CD4-positive, CD25-positive, alpha-beta regulatory T cell (primary cell): ENCODE measurements at regions not wholly inside any gene's neighbourhood (a gene's known extent, or its start where the extent isn't known, plus 50 kb on each side); places are given as distances from the start of the nearest gene placed in this dataset.

Experiments
- ATAC-seq, 2 donors: fragments of 150-1000 bp; cut with Tn5 transposase; one replicate each; pipeline ENCODE4 v1.10.0; 2021; ENCODE audit warnings: low read depth in 2 of 2, moderate number of reproducible peaks in 2 of 2, moderate library complexity in 1 of 2
- DNase-seq, 3 donors: peaks; one replicate each; pipeline versions ENCODE4 v3.0.0 to v3.0.0-alpha.2; 2012 to 2022; ENCODE audit warnings: mixed read lengths in 1 of 3
- H3K27ac ChIP-seq: one replicate; pipeline ENCODE4 v1.7.0; 2013; ENCODE audit warnings: mild to moderate bottlenecking, low read length; ENCODE audit not compliant: insufficient read depth, poor library complexity, severe bottlenecking
- H3K27me3 ChIP-seq: one replicate; pipeline ENCODE4 v1.7.0; 2013; ENCODE audit warnings: low read length; ENCODE audit not compliant: control insufficient read depth, insufficient read depth
- H3K36me3 ChIP-seq: one replicate; pipeline ENCODE4 v1.7.0; 2013; ENCODE audit warnings: mild to moderate bottlenecking, low read length, moderate library complexity; ENCODE audit not compliant: control insufficient read depth, insufficient read depth
- H3K4me1 ChIP-seq: 2 replicates; pipeline ENCODE4 v1.7.0; 2013; ENCODE audit warnings: mild to moderate bottlenecking, low read length; ENCODE audit not compliant: insufficient read depth, control insufficient read depth, poor library complexity, severe bottlenecking
- H3K4me3 ChIP-seq: one replicate; pipeline ENCODE4 v1.7.0; 2013; ENCODE audit warnings: low read depth, mild to moderate bottlenecking, low read length, moderate library complexity
- H3K9me3 ChIP-seq, 2 experiments: 1 replicate in 1 of 2; 2 replicates in 1 of 2; pipeline ENCODE4 v1.7.0; 2013; ENCODE audit warnings: low read length in 2 of 2, mild to moderate bottlenecking in 1 of 2, moderate library complexity in 1 of 2; ENCODE audit not compliant: control insufficient read depth in 2 of 2
- H3K27ac Mint-ChIP-seq, 3 donors: one replicate each; pipeline ENCODE4 v1.8.0; 2020 to 2022; ENCODE audit warnings: mild to moderate bottlenecking in 3 of 3, mixed read lengths in 3 of 3, moderate library complexity in 2 of 3
- H3K27me3 Mint-ChIP-seq: one replicate; pipeline ENCODE4 v1.8.0; 2022; ENCODE audit warnings: mild to moderate bottlenecking, mixed read lengths
- H3K36me3 Mint-ChIP-seq: one replicate; pipeline ENCODE4 v1.8.0; 2020; ENCODE audit warnings: mixed read lengths
- H3K4me1 Mint-ChIP-seq, 4 donors: one replicate each; pipeline ENCODE4 v1.8.0; 2020 to 2022; ENCODE audit warnings: mixed read lengths in 4 of 4, mild to moderate bottlenecking in 1 of 4
- H3K4me3 Mint-ChIP-seq, 4 donors: one replicate each; pipeline ENCODE4 v1.8.0; 2020 to 2022; ENCODE audit warnings: mild to moderate bottlenecking in 4 of 4, mixed read lengths in 4 of 4, moderate library complexity in 3 of 4
- H3K9me3 Mint-ChIP-seq, 7 donors: one replicate each; pipeline ENCODE4 v1.8.0; 2020 to 2022; ENCODE audit warnings: mixed read lengths in 7 of 7, mild to moderate bottlenecking in 3 of 7, moderate library complexity in 2 of 7

GRCh38 chr12:71046215-71046614 is 111.6 kb downstream of the TSPAN8 start:
- no peaks in the 10 kb centered on the region for H3K27me3 ChIP-seq
- no peaks in the 10 kb centered on the region for H3K36me3 Mint-ChIP-seq
- no peak for DNase-seq
- no peak overlapping the region for H3K27ac ChIP-seq
- H3K9me3 ChIP-seq = no peaks in the 10 kb centered on the region
- H3K4me3 ChIP-seq = no peak overlapping the region
- no peaks in the 10 kb centered on the region for H3K27me3 Mint-ChIP-seq
- no peak overlapping the region for H3K27ac Mint-ChIP-seq
- no peak for ATAC-seq
- peaks cover 0 to 9% (median 2%) of the 10 kb centered on the region in 7 donors for H3K9me3 Mint-ChIP-seq
- H3K4me1 ChIP-seq = no peaks in the 10 kb centered on the region
- H3K4me3 Mint-ChIP-seq = no peak overlapping the region
- H3K4me1 Mint-ChIP-seq = no peaks in the 10 kb centered on the region
- H3K36me3 ChIP-seq = no peaks in the 10 kb centered on the region

- H3K9me3 ChIP-seq = no peaks in the 10 kb centered on the region
- DNase-seq (no peak), ATAC-seq (no peak)
- Mint-ChIP-seq H3K27ac (no peak overlapping the region), H3K36me3 (no peaks in the 10 kb centered on the region), H3K4me1 (no peaks in the 10 kb centered on the region), H3K4me3 (no peak overlapping the region), H3K27me3 (no peaks in the 10 kb centered on the region), H3K9me3 (peaks cover 0 to 10% (median 2%) of the 10 kb centered on the region in 7 donors)
- H3K4me1 ChIP-seq = no peaks in the 10 kb centered on the region
- no peak overlapping the region for H3K27ac ChIP-seq
- H3K4me3 ChIP-seq = no peak overlapping the region
- H3K27me3 ChIP-seq = no peaks in the 10 kb centered on the region
- H3K36me3 ChIP-seq = no peaks in the 10 kb centered on the region
Observed at GRCh38 chr12:71045781-71046180, 112.0 kb downstream of the TSPAN8 start.

GRCh38 chr12:71041476-71041875 is 116.3 kb downstream of the TSPAN8 start:
- Mint-ChIP-seq H3K27me3 (no peaks in the 10 kb centered on the region), H3K27ac (no peak overlapping the region), H3K4me3 (no peak overlapping the region), H3K4me1 (no peaks in the 10 kb centered on the region), H3K9me3 (peaks cover 0 to 8% (median 2%) of the 10 kb centered on the region in 7 donors), H3K36me3 (no peaks in the 10 kb centered on the region)
- Histone ChIP-seq H3K4me3 (no peak overlapping the region), H3K9me3 (no peaks in the 10 kb centered on the region), H3K27me3 (no peaks in the 10 kb centered on the region), H3K27ac (no peak overlapping the region), H3K36me3 (no peaks in the 10 kb centered on the region), H3K4me1 (no peaks in the 10 kb centered on the region)
- no peak for ATAC-seq
- no peak for DNase-seq

GRCh38 chr12:71038960-71039359 is 118.4 kb upstream of the PTPRR start:
- H3K9me3 Mint-ChIP-seq = peaks cover 0 to 5% (median 0%) of the 10 kb centered on the region in 7 donors
- H3K27ac Mint-ChIP-seq = no peak overlapping the region
- Histone ChIP-seq H3K4me3 (no peak overlapping the region), H3K27ac (no peak overlapping the region), H3K27me3 (no peaks in the 10 kb centered on the region), H3K4me1 (no peaks in the 10 kb centered on the region), H3K9me3 (no peaks in the 10 kb centered on the region), H3K36me3 (no peaks in the 10 kb centered on the region)
- no peaks in the 10 kb centered on the region for H3K36me3 Mint-ChIP-seq
- ATAC-seq (no peak), DNase-seq (no peak)
- H3K27me3 Mint-ChIP-seq = no peaks in the 10 kb centered on the region
- no peaks in the 10 kb centered on the region for H3K4me1 Mint-ChIP-seq
- no peak overlapping the region for H3K4me3 Mint-ChIP-seq

- ATAC-seq = no peak
- no peaks in the 10 kb centered on the region for H3K36me3 Mint-ChIP-seq
Observed at GRCh38 chr12:71036526-71036925, 116.0 kb upstream of the PTPRR start.

GRCh38 chr12:71032933-71033332 is 112.4 kb upstream of the PTPRR start:
- no peak for DNase-seq
- Histone ChIP-seq H3K27me3 (no peaks in the 10 kb centered on the region), H3K27ac (no peak overlapping the region), H3K4me3 (no peak overlapping the region), H3K36me3 (no peaks in the 10 kb centered on the region), H3K4me1 (no peaks in the 10 kb centered on the region), H3K9me3 (no peaks in the 10 kb centered on the region)
- no peak overlapping the region for H3K27ac Mint-ChIP-seq
- no peaks in the 10 kb centered on the region for H3K27me3 Mint-ChIP-seq
- no peak overlapping the region for H3K4me3 Mint-ChIP-seq
- H3K9me3 Mint-ChIP-seq = peaks cover 0 to 4% (median 0%) of the 10 kb centered on the region in 7 donors
- no peaks in the 10 kb centered on the region for H3K36me3 Mint-ChIP-seq
- ATAC-seq = no peak
- no peaks in the 10 kb centered on the region for H3K4me1 Mint-ChIP-seq

More at GRCh38 chr12:71036526-71036925, 116.0 kb upstream of the PTPRR start:
- H3K4me1 Mint-ChIP-seq = no peaks in the 10 kb centered on the region
- Histone ChIP-seq H3K4me1 (no peaks in the 10 kb centered on the region), H3K36me3 (no peaks in the 10 kb centered on the region), H3K27me3 (no peaks in the 10 kb centered on the region), H3K9me3 (no peaks in the 10 kb centered on the region), H3K4me3 (no peak overlapping the region), H3K27ac (no peak overlapping the region)
- no peak overlapping the region for H3K27ac Mint-ChIP-seq
- H3K27me3 Mint-ChIP-seq = no peaks in the 10 kb centered on the region
- peaks cover 0 to 4% (median 0%) of the 10 kb centered on the region in 7 donors for H3K9me3 Mint-ChIP-seq
- DNase-seq = no peak
- H3K4me3 Mint-ChIP-seq = no peak overlapping the region

- no peak overlapping the region for H3K4me3 ChIP-seq
- Mint-ChIP-seq H3K4me1 (no peaks in the 10 kb centered on the region), H3K27me3 (no peaks in the 10 kb centered on the region), H3K27ac (no peak overlapping the region), H3K9me3 (peaks cover 0 to 4% (median 0%) of the 10 kb centered on the region in 7 donors), H3K4me3 (no peak overlapping the region), H3K36me3 (no peaks in the 10 kb centered on the region)
- H3K36me3 ChIP-seq = no peaks in the 10 kb centered on the region
- ATAC-seq (no peak), DNase-seq (no peak)
- H3K27me3 ChIP-seq = no peaks in the 10 kb centered on the region
- no peak overlapping the region for H3K27ac ChIP-seq
- H3K4me1 ChIP-seq = no peaks in the 10 kb centered on the region
- H3K9me3 ChIP-seq = no peaks in the 10 kb centered on the region
Observed at GRCh38 chr12:71029302-71029701, 108.8 kb upstream of the PTPRR start.

- no peak overlapping the region for H3K4me3 ChIP-seq
- no peak overlapping the region for H3K27ac Mint-ChIP-seq
- H3K4me3 Mint-ChIP-seq = no peak overlapping the region
- H3K4me1 ChIP-seq = no peaks in the 10 kb centered on the region
- no peak for ATAC-seq
- H3K9me3 Mint-ChIP-seq = peaks cover 0 to 4% (median 0%) of the 10 kb centered on the region in 7 donors
- DNase-seq = no peak
- no peaks in the 10 kb centered on the region for H3K27me3 ChIP-seq
- H3K36me3 Mint-ChIP-seq = no peaks in the 10 kb centered on the region
- H3K27me3 Mint-ChIP-seq = peaks cover 3% of the 10 kb centered on the region
- no peaks in the 10 kb centered on the region for H3K4me1 Mint-ChIP-seq
- H3K9me3 ChIP-seq = no peaks in the 10 kb centered on the region
- H3K27ac ChIP-seq = no peak overlapping the region
- no peaks in the 10 kb centered on the region for H3K36me3 ChIP-seq
Observed at GRCh38 chr12:71027856-71028255, 107.3 kb upstream of the PTPRR start.
